Suprapubic skin (tissue), 3 donors: ENCODE measurements at regions not wholly inside any gene's neighbourhood (a gene's known extent, or its start where the extent isn't known, plus 50 kb on each side); places are given as distances from the start of the nearest gene placed in this dataset.

Experiments used
- POLR2AphosphoS5 ChIP-seq, 3 donors: sonication (generic); formaldehyde crosslinking; IDR thresholded peaks; one replicate each; pipeline ENCODE4 v1.6.1; 2017; ENCODE audit warnings: antibody characterized with exemption in 3 of 3
- TF ChIP-seq, protein P1 (sequence below), 2 donors: fragments of 200-600 bp in 1 of 2; fragments of 450-650 bp in 1 of 2; sonication (generic) in 1 of 2; IDR thresholded peaks; one replicate each; pipeline ENCODE4 v1.5.1; 2016 to 2019; ENCODE audit warnings: antibody characterized with exemption in 2 of 2, mild to moderate bottlenecking in 1 of 2, moderate library complexity in 1 of 2

GRCh38 chr5:145340099-145340498 is 495.0 kb downstream of the PRELID2 start:
- TF ChIP-seq POLR2AphosphoS5 (IDR thresholded peaks at IDR 0.05) = no peak
- TF ChIP-seq, protein P1, sequence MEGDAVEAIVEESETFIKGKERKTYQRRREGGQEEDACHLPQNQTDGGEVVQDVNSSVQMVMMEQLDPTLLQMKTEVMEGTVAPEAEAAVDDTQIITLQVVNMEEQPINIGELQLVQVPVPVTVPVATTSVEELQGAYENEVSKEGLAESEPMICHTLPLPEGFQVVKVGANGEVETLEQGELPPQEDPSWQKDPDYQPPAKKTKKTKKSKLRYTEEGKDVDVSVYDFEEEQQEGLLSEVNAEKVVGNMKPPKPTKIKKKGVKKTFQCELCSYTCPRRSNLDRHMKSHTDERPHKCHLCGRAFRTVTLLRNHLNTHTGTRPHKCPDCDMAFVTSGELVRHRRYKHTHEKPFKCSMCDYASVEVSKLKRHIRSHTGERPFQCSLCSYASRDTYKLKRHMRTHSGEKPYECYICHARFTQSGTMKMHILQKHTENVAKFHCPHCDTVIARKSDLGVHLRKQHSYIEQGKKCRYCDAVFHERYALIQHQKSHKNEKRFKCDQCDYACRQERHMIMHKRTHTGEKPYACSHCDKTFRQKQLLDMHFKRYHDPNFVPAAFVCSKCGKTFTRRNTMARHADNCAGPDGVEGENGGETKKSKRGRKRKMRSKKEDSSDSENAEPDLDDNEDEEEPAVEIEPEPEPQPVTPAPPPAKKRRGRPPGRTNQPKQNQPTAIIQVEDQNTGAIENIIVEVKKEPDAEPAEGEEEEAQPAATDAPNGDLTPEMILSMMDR (IDR thresholded peaks at IDR 0.05) = no peak
